Forelimb muscle (tissue), 1 donor: ENCODE measurements at regions not wholly inside any gene's neighbourhood (a gene's known extent, or its start where the extent isn't known, plus 50 kb on each side); places are given as distances from the start of the nearest gene placed in this dataset.

Experiments used
- DNase-seq: peaks from one replicate; pipeline ENCODE4 v3.0.0-alpha.2; 2013; ENCODE audit warnings: low read depth

- no peak for DNase-seq
These were observed 110.2 kb upstream of the EGR2 start for GRCh38 chr10:62926407-62926806.

GRCh38 chr10:62924344-62924748 is 108.2 kb upstream of the EGR2 start:
- no peak for DNase-seq

GRCh38 chr10:62919776-62920175 is 103.6 kb upstream of the EGR2 start:
- no peak for DNase-seq

- DNase-seq: no peak
These were observed 101.5 kb upstream of the EGR2 start for GRCh38 chr10:62917475-62918238.

- no peak for DNase-seq
These were observed 100.0 kb upstream of the EGR2 start for GRCh38 chr10:62916141-62916603.

- no peak for DNase-seq
These were observed 99.0 kb upstream of the EGR2 start for GRCh38 chr10:62915158-62915557.

- DNase-seq: no peak
These were observed 95.9 kb upstream of the EGR2 start for GRCh38 chr10:62912086-62912485.

- DNase-seq: no peak
These were observed 95.2 kb upstream of the EGR2 start for GRCh38 chr10:62911210-62911963.

- DNase-seq: no peak
These were observed 91.5 kb upstream of the EGR2 start for GRCh38 chr10:62907470-62908212.

- DNase-seq: peak; percentile 40
These were observed 88.2 kb upstream of the EGR2 start for GRCh38 chr10:62904281-62904875.

- no peak for DNase-seq
These were observed 87.7 kb upstream of the EGR2 start for GRCh38 chr10:62903828-62904227.

- DNase-seq: no peak
These were observed 84.8 kb upstream of the EGR2 start for GRCh38 chr10:62900829-62901571.

- no peak for DNase-seq
These were observed 83.1 kb upstream of the EGR2 start for GRCh38 chr10:62899311-62899710.

- no peak for DNase-seq
These were observed 78.9 kb upstream of the EGR2 start for GRCh38 chr10:62895063-62895462.

- DNase-seq: no peak
These were observed 78.0 kb upstream of the EGR2 start for GRCh38 chr10:62894156-62894555.

GRCh38 chr10:62893036-62893435 is 76.9 kb upstream of the EGR2 start:
- no peak for DNase-seq

GRCh38 chr10:62890395-62890794 is 74.2 kb upstream of the EGR2 start:
- DNase-seq: no peak

- no peak for DNase-seq
These were observed 71.5 kb upstream of the EGR2 start for GRCh38 chr10:62887642-62888041.

- no peak for DNase-seq
These were observed 69.7 kb upstream of the EGR2 start for GRCh38 chr10:62885684-62886461.

GRCh38 chr10:62880162-62880561 is 64.0 kb upstream of the EGR2 start:
- DNase-seq: no peak

GRCh38 chr10:62873866-62874265 is 57.7 kb upstream of the EGR2 start:
- no peak for DNase-seq
